ENCODE measurements at regions not wholly inside any gene's neighbourhood (a gene's known extent, or its start where the extent isn't known, plus 50 kb on each side); places are given as distances from the start of the nearest gene placed in this dataset.
"Not testable (repeated sequence)": the region's sequence is repeated elsewhere in the genome, so short reads cannot be mapped to it uniquely, and the experiment has no call there.

DNA sequence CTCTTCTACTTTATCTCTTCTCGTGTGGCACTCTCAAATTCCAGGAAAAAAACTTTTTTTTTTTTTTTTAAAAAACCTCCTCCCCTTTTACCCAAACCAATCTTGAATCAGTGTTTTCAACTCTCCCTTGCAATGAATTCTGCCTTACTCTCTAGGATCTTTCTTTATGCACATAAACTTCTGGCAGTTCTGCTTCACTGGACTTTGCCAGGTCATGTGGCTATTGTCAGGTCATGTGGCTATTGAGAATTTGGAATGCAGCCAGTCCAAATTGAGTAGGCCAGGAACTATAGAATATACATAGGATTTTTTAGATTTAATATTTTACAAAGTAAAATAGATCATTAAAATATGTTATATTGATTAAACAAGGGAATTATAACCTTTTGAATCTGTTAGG lies 218.2 kb downstream of the TMTC3 start:
- peaks cover 2% of the 10 kb centered on the region for H3K9me3 Mint-ChIP-seq
- no peak for DNase-seq
- no peak overlapping the region for H3K27ac Mint-ChIP-seq
- ChIA-PET POLR2A (no interaction called here), CTCF (no interaction called here)
- no peaks in the 10 kb centered on the region for H3K36me3 Mint-ChIP-seq (ENCODE audit: low read depth)
- H3K27me3 Mint-ChIP-seq: no peaks in the 10 kb centered on the region
- no peak overlapping the region for H3K4me3 Mint-ChIP-seq
- H3K4me1 Mint-ChIP-seq: no peaks in the 10 kb centered on the region

- DNase-seq: no peak
- no peak overlapping the region for H3K27ac Mint-ChIP-seq
- H3K36me3 Mint-ChIP-seq (ENCODE audit: low read depth): no peaks in the 10 kb centered on the region
- no peaks in the 10 kb centered on the region for H3K27me3 Mint-ChIP-seq
- H3K9me3 Mint-ChIP-seq: peaks cover 2% of the 10 kb centered on the region
- no peak overlapping the region for H3K4me3 Mint-ChIP-seq
- ChIA-PET POLR2A (no interaction called here), CTCF (no interaction called here)
- no peaks in the 10 kb centered on the region for H3K4me1 Mint-ChIP-seq
These were observed 218.8 kb downstream of the KITLG start for GRCh38 chr12:88361493-88361892.

DNA sequence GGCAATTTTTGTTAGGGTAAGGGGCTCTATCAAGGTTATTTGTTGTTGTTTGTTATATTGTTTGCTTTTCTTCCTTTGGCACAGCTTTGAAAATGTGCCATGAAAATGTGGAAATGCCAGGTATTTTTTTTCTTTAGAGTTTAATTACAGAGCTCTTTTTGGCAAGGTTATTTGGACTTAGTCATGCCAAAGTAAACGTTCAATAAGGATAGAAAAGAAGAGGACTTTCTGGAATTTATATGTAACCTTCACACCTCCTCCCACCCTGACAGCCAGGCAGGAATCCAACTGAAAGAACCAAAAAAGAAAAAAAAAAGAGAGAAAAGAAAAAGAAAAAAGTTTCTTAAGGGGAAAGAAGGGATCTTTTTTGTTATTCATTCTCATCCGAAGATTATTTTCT lies 217.8 kb downstream of the KITLG start:
- CTCF ChIA-PET: interaction anchor here (0.6 to 0.7 kb wide), 2 partner anchors 99 to 122 kb away, joined by 3 to 4 read pairs; no protein-coding TSS in a partner anchor
- no peak for DNase-seq

GRCh38 chr12:88365403-88365802 lies 214.9 kb downstream of the KITLG start:
- H3K27ac Mint-ChIP-seq: no peak overlapping the region
- H3K4me1 Mint-ChIP-seq: no peaks in the 10 kb centered on the region
- DNase-seq: no peak
- ChIA-PET POLR2A (no interaction called here), CTCF (no interaction called here)
- H3K36me3 Mint-ChIP-seq (ENCODE audit: low read depth): no peaks in the 10 kb centered on the region
- no peaks in the 10 kb centered on the region for H3K9me3 Mint-ChIP-seq
- no peaks in the 10 kb centered on the region for H3K27me3 Mint-ChIP-seq
- H3K4me3 Mint-ChIP-seq: no peak overlapping the region

More for the DNA sequence above, 217.8 kb downstream of the KITLG start:
- H3K27me3 Mint-ChIP-seq: no peaks in the 10 kb centered on the region
- no peak overlapping the region for H3K27ac Mint-ChIP-seq
- H3K9me3 Mint-ChIP-seq: peaks cover 2% of the 10 kb centered on the region
- no peaks in the 10 kb centered on the region for H3K36me3 Mint-ChIP-seq (ENCODE audit: low read depth)
- H3K4me1 Mint-ChIP-seq: no peaks in the 10 kb centered on the region
- POLR2A ChIA-PET: no interaction called here
- H3K4me3 Mint-ChIP-seq: no peak overlapping the region

- ChIA-PET CTCF (no interaction called here), POLR2A (no interaction called here)
- DNase-seq: no peak
- Mint-ChIP-seq H3K27me3 (no peaks in the 10 kb centered on the region), H3K4me3 (no peak overlapping the region), H3K36me3 (ENCODE audit: low read depth) (no peaks in the 10 kb centered on the region), H3K27ac (no peak overlapping the region), H3K9me3 (no peaks in the 10 kb centered on the region), H3K4me1 (no peaks in the 10 kb centered on the region)
These were observed 214.2 kb downstream of the KITLG start for GRCh38 chr12:88366101-88366500.

- DNase-seq: no peak
- CTCF ChIA-PET: no interaction called here
- Mint-ChIP-seq H3K36me3 (ENCODE audit: low read depth) (no peaks in the 10 kb centered on the region), H3K27ac (no peak overlapping the region), H3K9me3 (no peaks in the 10 kb centered on the region), H3K4me3 (no peak overlapping the region), H3K27me3 (no peaks in the 10 kb centered on the region), H3K4me1 (no peaks in the 10 kb centered on the region)
- POLR2A ChIA-PET: no interaction called here
These were observed 213.0 kb downstream of the KITLG start for GRCh38 chr12:88367231-88367630.

GRCh38 chr12:88368077-88368476 lies 212.2 kb downstream of the KITLG start:
- H3K9me3 Mint-ChIP-seq; H3K4me1 Mint-ChIP-seq; POLR2A ChIA-PET; CTCF ChIA-PET; H3K36me3 Mint-ChIP-seq (ENCODE audit: low read depth); DNase-seq; H3K27ac Mint-ChIP-seq; H3K4me3 Mint-ChIP-seq; H3K27me3 Mint-ChIP-seq: not testable (repeated sequence)

DNA sequence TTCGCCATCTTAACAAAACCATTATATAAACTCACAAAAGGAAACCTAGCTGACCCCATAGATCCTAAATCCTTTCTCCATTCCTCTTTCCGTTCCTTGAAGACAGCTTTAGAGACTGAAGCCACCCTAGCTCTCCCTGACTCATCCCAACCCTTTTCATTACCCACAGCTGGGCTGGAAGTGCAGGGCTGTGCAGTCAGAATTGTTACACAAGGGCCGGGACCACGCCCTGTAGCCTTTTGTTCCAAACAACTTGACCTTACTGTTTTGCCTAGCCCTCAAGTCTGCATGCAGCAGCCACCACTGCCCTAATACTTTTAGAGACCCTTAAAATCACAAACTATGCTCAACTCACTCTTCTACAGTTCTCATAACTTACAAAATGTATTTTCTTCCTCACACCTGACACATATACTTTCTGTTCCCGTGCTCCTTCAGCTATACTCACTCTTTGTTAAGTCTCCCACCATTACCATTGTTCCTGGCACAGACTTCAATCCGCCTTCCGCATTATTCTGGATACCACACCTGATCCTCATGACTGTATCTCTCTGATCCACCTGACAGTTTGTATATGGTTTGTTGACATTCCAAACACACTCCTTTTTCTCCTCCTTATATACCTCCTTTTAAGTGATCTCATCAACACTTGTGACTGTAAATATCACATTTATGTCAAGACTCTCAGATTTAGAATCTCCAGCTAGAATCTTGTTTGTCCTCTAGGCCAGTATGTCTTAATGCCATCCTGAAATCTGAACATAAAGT lies 208.7 kb downstream of the KITLG start:
- H3K9me3 Mint-ChIP-seq: no peaks in the 10 kb centered on the region
- DNase-seq: no peak
- no peak overlapping the region for H3K27ac Mint-ChIP-seq
- ChIA-PET POLR2A (no interaction called here), CTCF (no interaction called here)
- no peaks in the 10 kb centered on the region for H3K4me1 Mint-ChIP-seq
- H3K36me3 Mint-ChIP-seq (ENCODE audit: low read depth): no peaks in the 10 kb centered on the region
- no peak overlapping the region for H3K4me3 Mint-ChIP-seq
- H3K27me3 Mint-ChIP-seq: no peaks in the 10 kb centered on the region

GRCh38 chr12:88375306-88376305 lies 204.7 kb downstream of the KITLG start:
- Mint-ChIP-seq H3K36me3 (ENCODE audit: low read depth) (no peaks in the 10 kb centered on the region), H3K4me1 (no peaks in the 10 kb centered on the region), H3K4me3 (no peak overlapping the region), H3K9me3 (no peaks in the 10 kb centered on the region), H3K27ac (no peak overlapping the region), H3K27me3 (no peaks in the 10 kb centered on the region)
- POLR2A ChIA-PET: no interaction called here
- CTCF ChIA-PET: no interaction called here
- no peak for DNase-seq

DNA sequence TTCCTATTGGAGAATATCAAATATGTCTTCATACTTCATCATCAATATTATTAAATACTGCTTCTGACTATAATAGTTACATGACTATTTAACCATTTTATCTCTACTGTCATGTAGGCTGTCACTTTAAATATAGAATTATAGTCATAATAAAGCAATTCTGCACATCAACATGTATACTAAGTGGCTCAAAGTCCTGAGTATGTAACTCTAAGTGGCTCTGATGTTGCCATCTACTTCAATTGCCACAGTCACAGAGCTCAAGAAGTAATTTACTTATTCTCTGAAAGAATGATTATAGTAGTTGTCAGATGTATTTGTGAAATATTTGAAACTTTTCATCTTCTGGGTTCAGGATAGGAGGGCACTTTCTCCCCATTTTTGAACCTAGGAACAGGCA lies 202.3 kb downstream of the KITLG start:
- DNase-seq: no peak
- H3K9me3 Mint-ChIP-seq: no peaks in the 10 kb centered on the region
- H3K4me3 Mint-ChIP-seq: no peak overlapping the region
- ChIA-PET POLR2A (no interaction called here), CTCF (no interaction called here)
- no peaks in the 10 kb centered on the region for H3K36me3 Mint-ChIP-seq (ENCODE audit: low read depth)
- H3K27ac Mint-ChIP-seq: no peak overlapping the region
- H3K27me3 Mint-ChIP-seq: no peaks in the 10 kb centered on the region
- no peaks in the 10 kb centered on the region for H3K4me1 Mint-ChIP-seq

DNA sequence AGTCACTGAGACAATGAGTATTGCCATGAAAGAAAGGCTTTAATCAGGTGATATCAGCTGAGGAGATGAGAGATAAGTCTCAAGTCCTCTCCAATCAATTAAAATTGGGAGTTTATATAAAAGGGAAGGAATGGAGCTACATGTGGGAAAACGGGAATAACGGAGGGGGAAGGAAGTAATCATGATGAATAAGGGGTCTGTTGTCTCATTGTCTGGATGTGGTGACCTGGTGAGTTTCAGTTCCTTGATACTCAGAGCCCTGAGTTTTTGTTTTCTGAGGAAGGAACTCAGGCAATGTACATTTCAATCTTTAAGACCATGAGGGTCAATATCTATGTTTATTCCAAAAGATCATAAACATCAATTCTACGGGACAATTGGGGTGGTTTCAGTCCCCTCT lies 198.8 kb downstream of the KITLG start:
- H3K27ac Mint-ChIP-seq: no peak overlapping the region
- POLR2A ChIA-PET: no interaction called here

DNA sequence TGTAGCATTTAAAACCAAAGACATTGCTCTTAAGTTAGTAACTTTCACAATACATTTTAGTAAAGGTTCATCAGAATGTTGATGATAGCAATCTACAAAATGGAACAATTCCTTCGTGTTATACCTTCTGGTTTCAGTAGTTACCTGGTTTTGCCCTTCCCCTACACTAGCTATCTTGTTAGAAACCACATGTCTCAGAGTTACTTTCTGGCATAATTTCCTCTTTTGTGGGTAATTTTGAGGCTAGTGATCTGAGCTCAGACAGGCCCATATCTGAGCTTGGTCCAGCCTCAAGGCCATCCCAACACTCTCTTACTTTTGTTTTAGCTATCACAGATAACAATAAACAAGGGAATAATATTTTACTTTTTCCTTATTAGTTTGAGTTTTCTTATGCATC lies 196.9 kb downstream of the KITLG start:
- POLR2A ChIA-PET: no interaction called here
- DNase-seq: no peak
- no peak overlapping the region for H3K27ac Mint-ChIP-seq
- no peaks in the 10 kb centered on the region for H3K4me1 Mint-ChIP-seq
- no peaks in the 10 kb centered on the region for H3K9me3 Mint-ChIP-seq
- H3K4me3 Mint-ChIP-seq: no peak overlapping the region
- H3K27me3 Mint-ChIP-seq: peaks cover 3% of the 10 kb centered on the region
- CTCF ChIA-PET: interaction anchor here (0.9 kb wide), 1 partner anchor 10 kb away, joined by 3 read pairs; no protein-coding TSS in a partner anchor
- H3K36me3 Mint-ChIP-seq (ENCODE audit: low read depth): no peaks in the 10 kb centered on the region

More for the DNA sequence above, 198.8 kb downstream of the KITLG start:
- Mint-ChIP-seq H3K27me3 (no peaks in the 10 kb centered on the region), H3K36me3 (ENCODE audit: low read depth) (no peaks in the 10 kb centered on the region), H3K9me3 (no peaks in the 10 kb centered on the region), H3K4me3 (no peak overlapping the region), H3K4me1 (no peaks in the 10 kb centered on the region)
- CTCF ChIA-PET: no interaction called here
- DNase-seq: no peak

Measured in activated CD4-positive, alpha-beta T cell treated with anti-CD3 and anti-CD28 coated beads, Interleukin-2, amount 10 ng/mL, durations not matched to agents 7 days and 5 days (primary cell).